ENCODE measurements at regions not wholly inside any gene's neighbourhood (a gene's known extent, or its start where the extent isn't known, plus 50 kb on each side); places are given as distances from the start of the nearest gene placed in this dataset.
"Not testable (repeated sequence)": the region's sequence is repeated elsewhere in the genome, so short reads cannot be mapped to it uniquely, and the experiment has no call there.

GRCh38 chr7:149598721-149599308, 101.2 kb upstream of the ZNF746 start:
- Histone ChIP-seq H3F3A (ENCODE audit: control insufficient read depth, insufficient read depth) (peaks cover 10% of the 10 kb centered on the region), H3K79me2 (ENCODE audit: control insufficient read depth, low read length) (peaks cover 6% of the 10 kb centered on the region), H3K27me3 (ENCODE audit: control insufficient read depth, low read length) (no peaks in the 10 kb centered on the region), H3K4me2 (ENCODE audit: low read length) (peak overlapping the region; percentile 72; the same call in 1 of the 2 replicates), H3K27ac (ENCODE audit: low read depth, low read length) (no peak overlapping the region), H3K4me1 (ENCODE audit: control insufficient read depth, low read length) (peaks cover 33% of the 10 kb centered on the region), H3K9me2 (replicated peaks; ENCODE audit: control insufficient read depth, low read length) (no peaks in the 10 kb centered on the region), H3K9me3 (ENCODE audit: control insufficient read depth, insufficient read depth, low read length) (no peaks in the 10 kb centered on the region), H3K4me3 (ENCODE audit: low read length) (no peak overlapping the region; the same call in 1 of the 2 replicates), H3K36me3 (ENCODE audit: control insufficient read depth, low read length) (peaks cover 62% of the 10 kb centered on the region), H4K20me1 (ENCODE audit: control insufficient read depth, insufficient read depth, low read depth, low read length) (peaks cover 18% of the 10 kb centered on the region; the same call in 1 of the 2 replicates)
- TF ChIP-seq EZH2phosphoT487 (IDR thresholded peaks at IDR 0.05; ENCODE audit: borderline replicate concordance, low read length) (no peak), CTCF (IDR thresholded peaks at IDR 0.05; ENCODE audit: low read depth, low read length, poor library complexity, severe bottlenecking) (peak; percentile 69)

GRCh38 chr7:149597789-149598188, 100.2 kb upstream of the ZNF746 start:
- H3K27ac ChIP-seq (ENCODE audit: low read depth, low read length); H3K9me3 ChIP-seq (ENCODE audit: control insufficient read depth, insufficient read depth, low read length); H3F3A ChIP-seq (ENCODE audit: control insufficient read depth, insufficient read depth); H3K79me2 ChIP-seq (ENCODE audit: control insufficient read depth, low read length); H3K27me3 ChIP-seq (ENCODE audit: control insufficient read depth, low read length); H3K4me3 ChIP-seq (ENCODE audit: low read length); H3K4me2 ChIP-seq (ENCODE audit: low read length); H3K9me2 ChIP-seq (replicated peaks; ENCODE audit: control insufficient read depth, low read length): not testable (repeated sequence)
- Histone ChIP-seq H3K4me1 (ENCODE audit: control insufficient read depth, low read length) (peaks cover 33% of the 10 kb centered on the region), H4K20me1 (ENCODE audit: control insufficient read depth, insufficient read depth, low read depth, low read length) (peaks cover 18% of the 10 kb centered on the region; the same call in 1 of the 2 replicates), H3K36me3 (ENCODE audit: control insufficient read depth, low read length) (peaks cover 66% of the 10 kb centered on the region)

- no peak overlapping the region for H3K4me3 ChIP-seq (ENCODE audit: low read length)
- H3K36me3 ChIP-seq (ENCODE audit: control insufficient read depth, low read length), result peaks cover 63% of the 10 kb centered on the region
- H3K27me3 ChIP-seq (ENCODE audit: control insufficient read depth, low read length), result no peaks in the 10 kb centered on the region
These were observed 97.9 kb upstream of the ZNF746 start for GRCh38 chr7:149595541-149595940.

More at GRCh38 chr7:149595541-149595940, 97.9 kb upstream of the ZNF746 start:
- Histone ChIP-seq H3K79me2 (ENCODE audit: control insufficient read depth, low read length) (peaks cover 6% of the 10 kb centered on the region), H3F3A (ENCODE audit: control insufficient read depth, insufficient read depth) (peaks cover 7% of the 10 kb centered on the region), H3K9me2 (replicated peaks; ENCODE audit: control insufficient read depth, low read length) (no peaks in the 10 kb centered on the region), H4K20me1 (ENCODE audit: control insufficient read depth, insufficient read depth, low read depth, low read length) (peaks cover 14% of the 10 kb centered on the region; the same call in 1 of the 2 replicates), H3K4me2 (ENCODE audit: low read length) (no peak overlapping the region), H3K9me3 (ENCODE audit: control insufficient read depth, insufficient read depth, low read length) (no peaks in the 10 kb centered on the region), H3K27ac (ENCODE audit: low read depth, low read length) (no peak overlapping the region), H3K4me1 (ENCODE audit: control insufficient read depth, low read length) (peaks cover 19% of the 10 kb centered on the region)
- no peak for TF ChIP-seq EZH2phosphoT487 (IDR thresholded peaks at IDR 0.05; ENCODE audit: borderline replicate concordance, low read length)
- no peak for TF ChIP-seq CTCF (IDR thresholded peaks at IDR 0.05; ENCODE audit: low read depth, low read length, poor library complexity, severe bottlenecking)
